ES-I3 (cell line): ENCODE measurements at regions not wholly inside any gene's neighbourhood (a gene's known extent, or its start where the extent isn't known, plus 50 kb on each side); places are given as distances from the start of the nearest gene placed in this dataset.

Experiments
- H3K36me3 ChIP-seq: 2 replicates; pipeline ENCODE4 v1.6.1; 2013; ENCODE audit warnings: mild to moderate bottlenecking, low read length, control low read depth, moderate library complexity; ENCODE audit not compliant: insufficient read depth
- H3K4me1 ChIP-seq: 2 replicates; pipeline ENCODE4 v1.6.1; 2013; ENCODE audit warnings: mild to moderate bottlenecking, control low read depth, low read length; ENCODE audit not compliant: insufficient read depth
- H3K9ac ChIP-seq: 2 replicates; pipeline ENCODE4 v1.6.1; 2013; ENCODE audit warnings: low read depth, mild to moderate bottlenecking, low read length, moderate library complexity
- H3K9me3 ChIP-seq: 2 replicates; pipeline ENCODE4 v1.6.1; 2013; ENCODE audit warnings: mild to moderate bottlenecking, low read length, moderate library complexity; ENCODE audit not compliant: control insufficient read depth, insufficient read depth

DNA sequence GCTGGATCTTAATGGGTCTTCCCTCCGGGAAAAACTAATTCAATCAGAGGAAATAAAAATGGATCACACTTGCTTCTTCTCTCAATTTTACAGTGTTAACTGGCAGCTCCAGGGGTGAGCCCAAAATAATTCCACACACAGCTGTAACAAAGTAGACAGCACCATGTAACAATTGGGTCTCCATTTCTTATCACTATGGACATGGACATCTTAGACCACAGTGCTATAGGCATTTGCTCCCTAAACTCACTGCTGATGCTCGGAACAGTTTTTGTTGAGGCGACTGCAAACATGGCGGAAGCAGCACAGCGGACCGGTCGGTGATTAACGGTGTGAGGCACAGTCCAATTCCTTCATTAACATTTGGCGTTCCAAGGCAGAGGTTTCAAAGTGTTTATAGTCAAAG is 144.7 kb upstream of the NCK2 start:
- no peaks in the 10 kb centered on the region for H3K9me3 ChIP-seq
- H3K9ac ChIP-seq = no peak overlapping the region
- H3K36me3 ChIP-seq = no peaks in the 10 kb centered on the region
- 0 out of 2 replicates have a peak, but pooled peaks cover 5% of the 10 kb centered on the region for H3K4me1 ChIP-seq

DNA sequence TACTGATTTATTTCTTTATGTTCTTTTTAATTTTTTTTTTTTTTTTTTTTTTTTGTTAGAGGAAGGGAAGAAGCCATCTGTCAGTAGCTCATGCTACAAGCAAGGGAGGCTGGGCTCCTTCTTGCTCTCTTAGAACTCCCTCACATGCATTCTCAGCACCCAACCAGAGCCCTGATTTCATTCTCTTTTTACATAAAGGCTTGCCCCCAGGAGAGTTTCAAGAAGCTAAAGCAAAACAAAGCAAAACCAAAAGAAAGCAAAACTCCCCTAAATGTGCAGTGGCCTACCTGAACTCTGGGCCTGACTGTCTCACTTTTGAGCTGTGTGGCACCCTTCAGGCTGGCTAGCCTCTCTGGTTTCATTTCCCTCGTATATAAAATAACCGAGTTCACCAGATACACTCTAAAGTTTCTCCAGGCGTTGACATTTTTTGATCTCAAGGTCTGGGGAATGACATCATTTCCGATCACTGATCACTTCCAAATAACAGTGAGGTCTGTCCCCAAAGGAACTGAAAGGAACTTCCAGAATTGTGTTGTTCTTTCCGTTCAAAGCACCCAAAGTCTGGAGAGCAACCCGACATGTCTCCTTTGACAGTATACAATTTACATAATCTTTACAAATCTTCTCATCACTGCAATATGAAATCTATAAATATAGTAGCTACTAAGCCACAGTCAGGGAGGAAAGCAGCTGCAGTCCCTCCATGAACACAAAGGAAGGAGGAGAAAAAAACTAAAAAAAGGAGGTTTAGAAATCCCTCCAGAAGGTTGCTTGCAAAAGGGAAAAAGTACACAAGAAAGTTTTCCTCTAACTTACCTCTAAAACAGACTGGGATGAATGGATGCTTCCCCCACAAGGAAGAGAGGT is 145.6 kb upstream of the NCK2 start:
- no peaks in the 10 kb centered on the region for H3K9me3 ChIP-seq
- no peaks in the 10 kb centered on the region for H3K36me3 ChIP-seq

DNA sequence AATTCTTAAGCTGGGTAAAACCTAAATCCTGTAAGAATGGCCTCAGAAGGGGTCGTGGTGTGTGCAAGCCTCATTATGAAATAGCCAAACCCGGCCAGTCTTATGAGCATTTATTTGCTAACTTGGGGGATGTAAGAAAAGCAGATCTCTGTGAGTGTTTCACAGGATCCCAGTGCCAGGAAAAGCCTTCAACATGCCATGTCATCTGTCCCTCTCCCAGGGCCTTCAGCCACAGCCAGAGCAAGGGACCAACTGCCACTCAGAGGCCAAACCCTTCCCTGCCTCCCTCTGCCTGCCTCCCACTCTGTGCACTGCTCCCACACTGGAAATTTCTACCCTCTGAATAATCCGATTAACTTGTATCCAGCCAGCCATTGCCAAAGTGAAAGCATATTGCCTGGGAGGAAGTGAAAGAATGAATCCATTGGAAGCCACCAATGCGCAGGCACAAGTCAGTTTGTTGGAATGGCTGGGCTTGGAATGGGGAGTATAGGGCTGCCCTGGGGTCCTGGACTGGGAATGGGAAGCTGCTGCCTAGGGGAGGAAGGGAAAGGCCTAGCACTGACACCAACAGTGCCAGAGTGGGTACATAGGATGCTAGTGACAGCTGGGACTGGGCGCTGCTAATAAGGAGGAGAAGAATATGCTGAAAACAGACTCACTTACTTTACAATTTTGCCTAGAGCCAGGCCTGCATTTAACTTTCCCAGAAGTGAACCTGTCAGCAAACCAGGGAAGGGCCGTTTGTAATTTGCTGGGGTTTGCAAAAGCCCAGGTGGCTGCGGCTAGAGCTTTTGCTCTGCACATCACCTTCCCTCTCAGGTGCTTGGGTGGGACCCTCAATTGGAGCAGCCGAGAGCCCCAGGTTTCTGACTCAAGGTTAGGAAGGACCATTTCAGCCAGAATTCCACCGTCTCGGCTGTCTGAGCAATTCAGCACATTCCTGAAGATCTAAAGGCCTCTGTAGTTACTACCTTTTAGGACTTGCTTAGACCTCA is 146.6 kb upstream of the NCK2 start:
- H3K9ac ChIP-seq = no peak overlapping the region
- H3K9me3 ChIP-seq = no peaks in the 10 kb centered on the region
- H3K36me3 ChIP-seq = no peaks in the 10 kb centered on the region
- peaks cover 10% of the 10 kb centered on the region for H3K4me1 ChIP-seq

More for the DNA sequence above, 145.6 kb upstream of the NCK2 start:
- Histone ChIP-seq H3K9ac (no peak overlapping the region), H3K4me1 (0 out of 2 replicates have a peak, but pooled peaks cover 5% of the 10 kb centered on the region)

DNA sequence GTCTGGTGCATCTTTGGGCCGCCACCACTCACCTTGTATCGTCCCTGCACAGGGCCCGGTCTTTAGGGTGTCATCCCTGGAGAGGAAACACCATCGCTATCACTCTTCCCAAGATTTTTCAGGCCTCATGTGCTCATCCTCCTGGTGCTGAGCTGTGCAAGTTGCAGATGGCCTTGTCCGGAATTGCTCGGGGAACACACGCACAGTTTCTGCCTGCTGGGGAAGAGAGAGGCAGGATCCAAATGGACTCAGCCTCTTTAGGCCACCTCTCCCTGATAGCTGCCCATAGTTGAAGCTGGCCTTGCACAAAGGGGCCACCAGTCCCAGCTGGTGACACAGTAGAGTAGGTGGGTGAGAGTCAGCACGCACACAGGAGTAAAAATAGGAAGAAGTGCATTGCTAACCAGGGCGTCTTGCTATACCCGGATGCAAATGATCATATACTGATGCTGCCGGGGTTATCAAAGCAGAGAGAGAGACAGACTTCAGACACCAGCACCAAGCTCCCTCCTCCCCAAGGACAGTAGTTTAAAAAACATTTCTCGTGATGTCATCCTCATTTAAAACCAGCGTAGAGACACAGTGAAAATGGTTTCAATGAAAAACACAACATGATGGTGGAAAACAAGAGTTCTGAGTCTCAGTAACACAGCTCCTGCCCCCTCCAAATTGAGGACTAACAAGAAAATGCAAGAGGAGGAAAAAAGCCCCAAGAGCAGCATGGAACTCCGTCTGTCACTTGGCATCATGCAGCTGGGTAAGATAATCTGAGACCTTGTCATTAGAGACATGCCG is 147.5 kb upstream of the NCK2 start:
- Histone ChIP-seq H3K4me1 (peaks cover 11% of the 10 kb centered on the region), H3K9ac (no peak overlapping the region), H3K9me3 (no peaks in the 10 kb centered on the region), H3K36me3 (no peaks in the 10 kb centered on the region)

DNA sequence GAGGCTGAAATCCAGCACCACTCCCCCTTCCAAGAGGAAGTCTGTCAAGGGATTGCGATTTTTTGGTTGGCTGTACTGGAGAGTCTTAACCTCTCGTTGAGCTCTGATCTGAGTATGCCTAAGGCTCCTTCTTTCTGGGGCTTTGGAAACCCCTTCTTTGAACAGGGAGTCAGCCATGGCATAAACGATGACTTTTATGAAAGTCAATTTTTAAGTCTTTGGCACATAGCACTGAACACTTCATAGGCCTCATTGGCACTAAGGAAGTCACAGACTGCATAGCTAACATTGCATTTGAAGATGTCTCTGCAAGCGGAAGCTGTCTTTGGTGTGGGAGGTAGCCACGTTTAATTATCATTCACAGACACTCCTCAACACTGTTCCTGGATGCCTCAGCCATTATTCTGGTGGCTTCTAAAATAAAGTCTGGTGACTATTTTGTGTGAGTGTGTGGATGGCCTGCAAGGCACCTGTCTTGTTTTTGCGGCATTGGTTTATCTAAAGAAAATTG is 148.2 kb upstream of the NCK2 start:
- Histone ChIP-seq H3K36me3 (no peaks in the 10 kb centered on the region), H3K4me1 (peaks cover 11% of the 10 kb centered on the region), H3K9me3 (no peaks in the 10 kb centered on the region), H3K9ac (no peak overlapping the region)

DNA sequence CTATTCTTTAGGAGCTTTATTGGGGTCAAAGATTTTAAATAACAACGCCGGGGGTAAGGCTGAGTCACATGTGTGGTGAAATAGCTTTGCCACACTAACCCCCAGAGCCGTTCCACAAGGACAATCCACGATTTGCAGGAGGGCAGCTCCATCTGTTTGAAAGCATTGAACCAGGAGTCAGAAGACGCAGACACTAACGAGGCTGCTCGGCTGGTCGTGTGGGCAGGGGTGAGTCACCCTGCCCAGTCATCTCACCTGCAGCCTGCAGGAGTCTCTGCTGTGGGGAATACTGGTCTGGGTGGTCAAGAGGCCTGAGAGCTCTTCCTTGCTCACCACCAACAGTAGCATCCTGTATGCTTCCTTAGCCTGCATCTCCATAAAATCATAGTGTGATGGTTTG is 149.2 kb upstream of the NCK2 start:
- Histone ChIP-seq H3K36me3 (no peaks in the 10 kb centered on the region), H3K4me1 (peaks cover 11% of the 10 kb centered on the region), H3K9ac (no peak overlapping the region), H3K9me3 (no peaks in the 10 kb centered on the region)

DNA sequence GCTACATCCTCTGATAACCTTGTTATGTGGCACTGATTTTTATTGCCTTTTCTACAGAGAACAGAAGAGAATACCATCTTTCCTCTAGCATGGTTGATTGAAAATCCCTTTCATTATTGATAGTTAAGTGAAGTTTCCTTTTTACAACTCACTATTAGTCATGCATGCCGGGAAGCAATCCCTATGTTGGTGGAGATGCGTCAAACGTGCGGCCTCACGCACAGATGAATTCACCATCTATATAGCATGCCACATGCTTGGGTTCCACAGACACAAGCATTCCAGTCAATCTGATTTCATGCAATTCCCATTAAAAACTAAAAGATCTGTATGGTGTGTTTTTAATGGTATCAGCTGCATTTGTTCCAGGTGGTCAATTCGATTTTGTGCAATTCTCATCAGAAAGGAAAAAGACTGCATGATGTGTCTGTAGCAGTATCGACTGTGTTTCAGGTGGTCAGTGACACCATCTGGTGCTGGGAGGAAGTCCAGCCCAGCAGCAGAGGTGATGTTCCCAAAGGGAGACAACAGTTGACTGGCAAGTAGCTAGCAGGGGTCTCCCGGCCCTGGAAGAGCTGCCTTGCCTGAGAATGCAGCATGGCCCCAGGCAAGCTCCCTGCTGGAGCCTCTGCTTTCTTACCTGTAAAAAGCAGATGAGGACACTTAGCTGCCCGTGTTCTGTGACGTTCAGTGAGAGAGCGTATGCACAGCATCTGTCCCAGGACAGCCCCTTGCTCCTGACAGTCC is 151.3 kb upstream of the NCK2 start:
- Histone ChIP-seq H3K4me1 (peaks cover 11% of the 10 kb centered on the region), H3K9me3 (peaks cover 7% of the 10 kb centered on the region), H3K9ac (no peak overlapping the region), H3K36me3 (no peaks in the 10 kb centered on the region)

DNA sequence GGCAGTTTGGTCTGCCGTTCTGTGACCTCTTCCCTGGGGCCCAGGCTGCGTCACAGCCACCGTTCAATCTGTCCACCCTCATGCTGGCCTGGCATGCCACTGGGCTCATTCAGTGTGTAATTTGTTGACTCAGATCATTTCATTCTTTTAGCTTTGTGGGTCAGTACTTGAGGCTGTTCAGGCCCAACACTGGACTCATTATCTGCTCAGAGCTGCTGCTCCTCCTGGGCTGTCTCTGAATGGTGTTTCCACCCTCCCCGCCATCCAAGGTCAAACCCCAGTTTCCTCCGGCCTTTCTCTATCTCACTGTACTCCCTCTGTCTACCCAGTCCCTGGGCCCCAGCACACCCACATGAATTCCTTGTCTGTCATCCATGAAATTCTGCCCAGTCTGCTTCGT is 152.4 kb upstream of the NCK2 start:
- Histone ChIP-seq H3K4me1 (peaks cover 11% of the 10 kb centered on the region), H3K9ac (no peak overlapping the region), H3K9me3 (peaks cover 7% of the 10 kb centered on the region), H3K36me3 (no peaks in the 10 kb centered on the region)

DNA sequence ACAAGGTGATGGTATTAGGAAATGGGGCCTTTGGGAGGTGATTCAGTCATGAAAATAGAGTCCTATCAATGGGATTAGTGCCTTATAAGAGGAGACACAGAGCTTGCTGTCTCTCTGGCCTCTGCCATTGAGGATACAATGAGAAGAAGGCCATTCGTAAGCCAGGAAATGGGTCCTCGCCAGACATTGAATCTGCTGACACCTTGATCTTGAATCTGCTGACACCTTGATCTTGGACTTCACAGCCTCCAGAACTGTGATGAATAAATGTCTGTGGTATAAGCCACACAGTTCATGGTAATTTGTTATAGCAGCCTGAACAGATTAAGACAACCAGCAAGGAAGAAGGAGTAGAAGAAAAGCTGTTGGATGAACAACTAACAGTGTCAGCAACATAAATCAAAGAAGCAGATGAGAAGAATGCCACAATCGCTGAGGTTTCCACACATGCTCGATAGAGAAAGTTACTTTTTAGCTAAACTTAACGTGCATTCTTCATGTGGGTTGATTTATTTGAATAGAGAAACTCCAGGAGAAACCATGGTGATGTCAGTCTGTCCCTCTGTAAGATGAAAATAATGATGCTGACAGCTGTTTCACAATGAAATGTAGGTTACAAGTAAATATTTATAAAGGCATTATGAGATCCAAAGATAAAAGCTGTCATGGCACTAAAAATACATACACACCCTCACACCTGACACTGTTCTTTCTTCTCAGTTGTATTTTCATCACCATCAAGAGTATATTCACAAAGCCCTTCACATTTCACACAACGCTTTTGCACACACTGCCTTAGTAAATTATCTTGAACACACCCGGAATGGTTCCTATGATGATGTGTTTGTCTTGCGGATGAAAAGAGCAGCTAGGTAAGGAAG is 153.7 kb upstream of the NCK2 start:
- H3K9me3 ChIP-seq = peaks cover 7% of the 10 kb centered on the region
- no peaks in the 10 kb centered on the region for H3K36me3 ChIP-seq
- no peak overlapping the region for H3K9ac ChIP-seq
- peaks cover 11% of the 10 kb centered on the region for H3K4me1 ChIP-seq

DNA sequence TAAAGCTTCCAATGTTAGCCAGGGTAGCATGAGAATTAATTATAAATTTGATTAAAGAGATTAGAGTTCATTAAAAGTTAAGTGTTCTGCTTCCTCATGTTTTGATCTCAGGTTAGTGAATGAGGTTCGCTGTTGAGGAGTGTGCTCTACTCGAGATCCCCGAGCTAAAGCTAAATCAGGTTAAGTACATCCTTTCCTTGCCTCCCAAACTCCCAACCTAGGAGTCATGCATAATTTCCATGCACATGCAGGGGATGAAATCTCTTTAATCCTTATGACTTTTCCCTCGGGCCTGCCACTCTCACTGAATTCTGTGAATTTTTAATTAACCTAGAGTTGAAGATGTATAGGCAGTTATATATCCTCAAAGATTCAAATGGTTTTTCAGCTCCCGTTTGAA is 156.1 kb upstream of the NCK2 start:
- Histone ChIP-seq H3K4me1 (peaks cover 5% of the 10 kb centered on the region), H3K9me3 (peaks cover 7% of the 10 kb centered on the region), H3K9ac (no peak overlapping the region), H3K36me3 (no peaks in the 10 kb centered on the region)

DNA sequence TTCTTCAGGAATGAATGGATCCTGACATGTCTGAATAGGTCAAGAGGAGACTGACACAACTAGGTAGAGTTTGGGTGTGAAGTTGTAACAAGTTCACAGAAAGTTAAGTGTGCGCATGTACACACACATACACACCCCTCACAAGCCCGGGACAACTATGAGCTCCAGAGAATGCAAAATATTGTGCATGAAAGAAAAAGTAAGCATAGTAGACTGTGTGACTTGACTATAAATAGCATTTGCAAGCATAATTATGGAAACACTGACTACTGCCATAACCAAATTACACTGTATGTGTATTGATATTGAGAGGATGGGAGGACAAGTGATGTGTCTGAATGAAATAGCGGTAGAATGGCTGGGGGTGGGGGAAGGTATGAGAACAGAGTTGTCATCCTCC is 157.1 kb upstream of the NCK2 start:
- Histone ChIP-seq H3K9me3 (peaks cover 7% of the 10 kb centered on the region), H3K4me1 (0 out of 2 replicates have a peak, but pooled peaks cover 3% of the 10 kb centered on the region), H3K36me3 (no peaks in the 10 kb centered on the region), H3K9ac (no peak overlapping the region)

DNA sequence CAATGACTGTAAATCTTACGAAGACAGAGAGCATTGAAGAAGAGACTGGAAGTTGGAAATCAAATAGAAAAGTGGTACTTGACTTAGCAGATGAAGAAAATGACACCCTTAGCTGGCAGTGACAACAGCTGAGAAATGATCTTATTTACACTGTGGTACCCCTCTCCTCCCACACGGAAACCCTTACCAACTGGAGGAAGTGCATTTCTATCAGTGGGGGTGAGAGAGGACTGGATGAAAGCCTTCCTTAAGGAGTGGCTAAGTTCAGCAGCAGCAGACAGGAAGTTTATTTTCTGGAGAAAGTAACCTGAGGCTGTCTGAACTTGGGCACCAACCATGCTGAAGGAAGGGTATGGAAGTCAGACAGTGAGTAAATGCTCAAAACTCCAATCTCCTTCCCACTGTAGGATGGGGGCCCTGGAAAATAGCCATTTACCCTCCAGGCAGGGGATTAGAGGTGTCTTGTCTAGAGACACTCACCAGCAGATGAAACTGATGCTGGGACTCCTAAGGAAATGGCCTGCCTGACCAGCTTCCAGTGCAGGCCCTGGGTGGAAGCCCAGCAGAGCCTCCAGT is 160.2 kb upstream of the NCK2 start:
- Histone ChIP-seq H3K4me1 (0 out of 2 replicates have a peak, but pooled peaks cover 3% of the 10 kb centered on the region), H3K36me3 (no peaks in the 10 kb centered on the region), H3K9me3 (peaks cover 6% of the 10 kb centered on the region), H3K9ac (no peak overlapping the region)
